CD4-positive, alpha-beta T cell treated with Interleukin-12 subunit alpha and Interleukin-12 subunit beta, for 1 hour (primary cell): ENCODE measurements at regions not wholly inside any gene's neighbourhood (a gene's known extent, or its start where the extent isn't known, plus 50 kb on each side); places are given as distances from the start of the nearest gene placed in this dataset.

Experiments
- DNase-seq: peaks from one replicate; pipeline ENCODE4 v3.0.0-alpha.2; 2020

DNA sequence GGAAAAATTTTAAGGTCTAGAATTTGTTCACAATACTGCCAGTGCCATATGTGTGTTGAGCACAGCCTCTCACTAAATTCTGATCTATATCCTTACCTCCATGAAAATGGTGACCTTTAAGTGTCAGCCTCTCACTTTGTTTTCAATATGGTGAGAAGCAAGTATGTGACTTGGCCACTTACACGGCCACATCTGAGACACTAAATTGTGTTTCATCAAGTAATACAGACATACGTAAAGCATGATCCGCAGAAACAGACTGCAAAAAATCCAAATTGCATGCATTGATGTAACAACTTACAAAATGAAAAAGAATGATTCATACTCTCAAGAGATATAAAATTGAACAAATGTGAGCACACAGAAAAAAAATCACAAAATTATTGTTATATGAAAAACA lies 55.2 kb upstream of the UGP2 start:
- DNase-seq, result no peak

DNA sequence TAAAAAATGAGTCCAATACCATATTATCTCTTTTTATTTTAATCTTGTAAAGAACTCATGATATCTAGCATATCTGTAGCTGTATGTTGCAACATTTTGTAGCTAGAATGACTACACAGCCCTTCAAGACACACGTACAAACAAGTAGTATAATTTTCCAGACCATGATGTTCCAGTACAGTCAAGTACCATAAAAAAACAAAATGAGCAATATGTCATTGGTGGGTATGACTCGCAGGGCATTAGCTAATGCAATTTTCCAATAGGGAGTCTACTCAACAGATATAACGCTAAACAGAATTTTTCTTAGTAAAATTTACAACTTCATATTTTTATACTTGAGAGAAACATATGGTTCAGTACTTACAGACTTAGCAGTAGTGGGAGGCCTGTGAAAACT lies 53.6 kb upstream of the UGP2 start:
- DNase-seq, result no peak

DNA sequence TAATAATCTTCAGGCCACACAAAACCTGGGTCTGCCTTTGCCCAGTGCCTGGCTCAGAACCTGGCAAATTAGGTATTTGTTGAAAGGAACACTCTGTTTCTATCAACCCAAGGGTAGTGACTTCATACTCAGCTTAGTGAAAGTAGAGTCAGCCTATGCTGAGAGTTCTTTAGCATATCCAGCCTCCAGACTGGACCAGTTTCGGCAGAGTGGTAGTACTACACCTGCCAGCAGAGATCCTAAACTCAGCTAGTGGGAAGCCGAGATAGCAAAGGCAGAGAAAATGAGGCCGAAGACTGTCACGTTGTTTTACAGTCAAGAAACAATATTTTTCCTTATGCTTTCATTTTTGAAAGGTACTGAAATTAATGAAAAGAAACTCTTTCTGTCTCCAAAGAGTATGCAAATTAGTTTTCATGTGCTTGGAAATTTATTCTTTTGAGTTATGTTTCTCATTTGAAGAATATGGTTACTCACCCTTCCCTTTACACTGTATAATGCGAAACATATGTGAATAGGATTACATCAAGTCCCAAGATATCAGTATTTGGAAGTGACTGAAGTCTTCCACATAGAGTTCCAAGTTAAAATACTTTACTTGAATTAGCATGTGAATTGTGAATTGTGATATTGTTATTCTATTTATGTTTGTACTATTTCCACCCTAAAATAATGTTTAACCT lies 52.2 kb upstream of the UGP2 start:
- no peak for DNase-seq

- no peak for DNase-seq
Observed at GRCh38 chr2:63790491-63790890, 51.2 kb upstream of the UGP2 start.

GRCh38 chr2:63790906-63791305 lies 50.8 kb upstream of the UGP2 start:
- DNase-seq, result no peak

DNA sequence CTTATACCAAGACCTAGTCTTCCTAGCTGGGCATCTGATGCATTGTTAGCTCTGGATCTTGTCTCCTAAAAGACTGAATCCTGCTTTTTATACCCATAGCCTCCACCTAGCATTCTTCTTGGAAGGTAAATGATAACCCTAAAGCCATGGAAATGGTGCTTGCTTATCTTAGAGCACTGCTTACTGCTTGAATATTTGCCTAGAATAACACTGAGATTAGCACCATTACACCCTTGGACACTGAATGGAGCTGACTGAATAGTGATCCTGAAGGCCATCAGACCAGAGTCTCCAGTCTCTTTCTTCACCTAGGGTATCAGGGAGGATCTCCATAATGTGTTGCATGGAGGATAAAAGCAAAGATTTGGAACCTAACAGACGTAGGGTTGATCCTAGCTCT lies 50.3 kb upstream of the UGP2 start:
- DNase-seq, result no peak
